Esophagus squamous epithelium (tissue), 5 donors: ENCODE measurements at regions not wholly inside any gene's neighbourhood (a gene's known extent, or its start where the extent isn't known, plus 50 kb on each side); places are given as distances from the start of the nearest gene placed in this dataset.

ENCODE experiments used
- DNase-seq: peaks from one replicate; lab custom pipeline; 2025; lab: John Stamatoyannopoulos, UW
- H3K27ac ChIP-seq, 4 donors: fragments of 200-600 bp; sonication (generic); one replicate each; pipeline ENCODE4 v1.5.1; 2016 to 2019; ENCODE audit warnings: mild to moderate bottlenecking in 1 of 4
- H3K27me3 ChIP-seq, 4 donors: fragments of 200-600 bp; sonication (generic); 1 replicate in 3 of 4; 2 replicates in 1 of 4; pipeline versions ENCODE4 v1.5.1 to v1.6.0; 2017 to 2021; ENCODE audit warnings: antibody characterized with exemption in 1 of 4
- H3K36me3 ChIP-seq, 3 donors: fragments of 200-600 bp; sonication (generic); one replicate each; pipeline ENCODE4 v1.5.1; 2016 to 2019
- H3K4me1 ChIP-seq, 3 donors: fragments of 200-600 bp; sonication (generic); one replicate each; pipeline ENCODE4 v1.5.1; 2017 to 2019
- H3K4me3 ChIP-seq, 4 donors: fragments of 200-600 bp; sonication (generic); 1 replicate in 3 of 4; 2 replicates in 1 of 4; pipeline ENCODE4 v1.5.1; 2016 to 2019; ENCODE audit warnings: mild to moderate bottlenecking in 2 of 4, moderate library complexity in 1 of 4
- H3K9me3 ChIP-seq, 3 donors: fragments of 200-600 bp; sonication (generic); one replicate each; pipeline ENCODE4 v1.5.1; 2016 to 2019
- POLR2A ChIP-seq, 4 donors: fragments of 450-650 bp; IDR thresholded peaks; one replicate each; pipeline ENCODE4 v1.6.1; 2017; ENCODE audit warnings: antibody characterized with exemption in 4 of 4, mild to moderate bottlenecking in 4 of 4, moderate library complexity in 3 of 4
- WGBS, 2 donors: methylation state at CpG; one replicate each; pipeline ENCODE4 v1.1.5; 2018; 5-methylcytosine and 5-hydroxymethylcytosine counted together
- intact Hi-C: fragments of 100-400 bp; cut with DNase I; formaldehyde crosslinking; loops from one replicate; pipeline ENCODE4 v1.15.0; 2022
- TF ChIP-seq, protein P1 (sequence below), 6 experiments: fragments of 450-650 bp in 4 of 6; fragments of 200-600 bp in 2 of 6; sonication (generic) in 2 of 6; IDR thresholded peaks; one replicate each; pipeline ENCODE4 v1.5.1; 2016 to 2019; ENCODE audit warnings: antibody characterized with exemption in 6 of 6, mild to moderate bottlenecking in 4 of 6, moderate library complexity in 4 of 6
- donor health status: DM: yes; HTN: yes; CAD: no.

GRCh38 chr18:71583252-71583651 is 960.9 kb downstream of the CBLN2 start:
- WGBS, 2 donors = 63 to 77% methylated on average over 4 of the region's 4 CpGs
- intact Hi-C loops = no loop called here
- H3K9me3 ChIP-seq = peaks cover 0 to 4% (median 0%) of the 10 kb centered on the region in 3 donors
- TF ChIP-seq POLR2A (IDR thresholded peaks at IDR 0.05) = no peak
- TF ChIP-seq, protein P1, sequence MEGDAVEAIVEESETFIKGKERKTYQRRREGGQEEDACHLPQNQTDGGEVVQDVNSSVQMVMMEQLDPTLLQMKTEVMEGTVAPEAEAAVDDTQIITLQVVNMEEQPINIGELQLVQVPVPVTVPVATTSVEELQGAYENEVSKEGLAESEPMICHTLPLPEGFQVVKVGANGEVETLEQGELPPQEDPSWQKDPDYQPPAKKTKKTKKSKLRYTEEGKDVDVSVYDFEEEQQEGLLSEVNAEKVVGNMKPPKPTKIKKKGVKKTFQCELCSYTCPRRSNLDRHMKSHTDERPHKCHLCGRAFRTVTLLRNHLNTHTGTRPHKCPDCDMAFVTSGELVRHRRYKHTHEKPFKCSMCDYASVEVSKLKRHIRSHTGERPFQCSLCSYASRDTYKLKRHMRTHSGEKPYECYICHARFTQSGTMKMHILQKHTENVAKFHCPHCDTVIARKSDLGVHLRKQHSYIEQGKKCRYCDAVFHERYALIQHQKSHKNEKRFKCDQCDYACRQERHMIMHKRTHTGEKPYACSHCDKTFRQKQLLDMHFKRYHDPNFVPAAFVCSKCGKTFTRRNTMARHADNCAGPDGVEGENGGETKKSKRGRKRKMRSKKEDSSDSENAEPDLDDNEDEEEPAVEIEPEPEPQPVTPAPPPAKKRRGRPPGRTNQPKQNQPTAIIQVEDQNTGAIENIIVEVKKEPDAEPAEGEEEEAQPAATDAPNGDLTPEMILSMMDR (IDR thresholded peaks at IDR 0.05) = no peak
- H3K27me3 ChIP-seq = no peaks in the 10 kb centered on the region
- no peaks in the 10 kb centered on the region for H3K4me1 ChIP-seq
- no peak overlapping the region for H3K27ac ChIP-seq
- H3K4me3 ChIP-seq = no peak overlapping the region
- DNase-seq = no peak
- H3K36me3 ChIP-seq = no peaks in the 10 kb centered on the region

- no peak overlapping the region for H3K27ac ChIP-seq
- no peak for TF ChIP-seq POLR2A (IDR thresholded peaks at IDR 0.05)
- TF ChIP-seq, protein P1 (IDR thresholded peaks at IDR 0.05) = no peak
- no peaks in the 10 kb centered on the region for H3K27me3 ChIP-seq
- no peak overlapping the region for H3K4me3 ChIP-seq
- peaks cover 0 to 17% (median 0%) of the 10 kb centered on the region in 3 donors for H3K9me3 ChIP-seq
- DNase-seq = no peak
- H3K36me3 ChIP-seq = no peaks in the 10 kb centered on the region
- H3K4me1 ChIP-seq = no peaks in the 10 kb centered on the region
- WGBS, 2 donors = 54 to 79% methylated on average over 2 of the region's 2 CpGs
- intact Hi-C loops = no loop called here
These were observed 989.5 kb downstream of the CBLN2 start for GRCh38 chr18:71554686-71555085.

GRCh38 chr18:71541643-71542042 is 1002.5 kb downstream of the CBLN2 start:
- Histone ChIP-seq H3K9me3 (peaks cover 0 to 19% (median 0%) of the 10 kb centered on the region in 3 donors), H3K4me3 (no peak overlapping the region), H3K27me3 (no peaks in the 10 kb centered on the region), H3K36me3 (no peaks in the 10 kb centered on the region), H3K4me1 (no peaks in the 10 kb centered on the region), H3K27ac (no peak overlapping the region)
- intact Hi-C loops = no loop called here
- TF ChIP-seq, protein P1 (IDR thresholded peaks at IDR 0.05) = no peak
- TF ChIP-seq POLR2A (IDR thresholded peaks at IDR 0.05) = no peak
- DNase-seq = no peak
- WGBS, 2 donors = 68 to 74% methylated on average over 3 of the region's 3 CpGs

DNA sequence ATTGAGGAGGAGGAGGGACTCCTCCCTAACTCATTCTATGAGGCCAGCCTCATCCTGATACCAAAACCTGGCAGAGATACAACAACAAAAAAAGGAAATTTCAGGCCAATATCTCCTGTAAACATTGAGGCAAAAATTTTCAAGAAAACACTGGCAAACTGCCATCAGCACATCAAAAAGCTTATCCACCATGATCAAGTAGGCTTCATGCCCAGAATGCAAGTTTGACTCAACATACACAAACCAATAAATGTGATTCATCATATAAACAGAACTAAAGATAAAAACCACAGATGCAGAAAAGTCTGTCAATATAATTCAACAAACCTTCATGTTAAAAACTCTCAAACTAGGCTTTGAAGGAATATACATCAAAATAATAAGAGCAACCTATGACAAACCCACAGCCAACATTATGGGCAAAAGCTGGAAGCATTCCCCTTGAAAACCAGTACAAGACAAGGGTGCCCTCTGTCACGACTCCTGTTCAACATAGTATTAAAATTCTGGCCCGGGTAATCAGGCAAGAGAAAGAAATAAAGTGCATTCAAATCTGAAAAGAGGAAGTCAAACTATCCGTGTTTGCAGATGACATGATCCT is 1014.3 kb downstream of the CBLN2 start:
- H3K9me3 ChIP-seq = peaks cover 0 to 4% (median 0%) of the 10 kb centered on the region in 3 donors
- no peaks in the 10 kb centered on the region for H3K27me3 ChIP-seq
- WGBS, 2 donors = 46 to 55% methylated on average over 3 of the region's 3 CpGs
- no peak overlapping the region for H3K27ac ChIP-seq
- H3K4me1 ChIP-seq = no peaks in the 10 kb centered on the region
- TF ChIP-seq POLR2A (IDR thresholded peaks at IDR 0.05) = no peak
- TF ChIP-seq, protein P1 (IDR thresholded peaks at IDR 0.05) = no peak
- no peak for DNase-seq
- H3K36me3 ChIP-seq = no peaks in the 10 kb centered on the region
- H3K4me3 ChIP-seq = no peak overlapping the region
- intact Hi-C loops = no loop called here

DNA sequence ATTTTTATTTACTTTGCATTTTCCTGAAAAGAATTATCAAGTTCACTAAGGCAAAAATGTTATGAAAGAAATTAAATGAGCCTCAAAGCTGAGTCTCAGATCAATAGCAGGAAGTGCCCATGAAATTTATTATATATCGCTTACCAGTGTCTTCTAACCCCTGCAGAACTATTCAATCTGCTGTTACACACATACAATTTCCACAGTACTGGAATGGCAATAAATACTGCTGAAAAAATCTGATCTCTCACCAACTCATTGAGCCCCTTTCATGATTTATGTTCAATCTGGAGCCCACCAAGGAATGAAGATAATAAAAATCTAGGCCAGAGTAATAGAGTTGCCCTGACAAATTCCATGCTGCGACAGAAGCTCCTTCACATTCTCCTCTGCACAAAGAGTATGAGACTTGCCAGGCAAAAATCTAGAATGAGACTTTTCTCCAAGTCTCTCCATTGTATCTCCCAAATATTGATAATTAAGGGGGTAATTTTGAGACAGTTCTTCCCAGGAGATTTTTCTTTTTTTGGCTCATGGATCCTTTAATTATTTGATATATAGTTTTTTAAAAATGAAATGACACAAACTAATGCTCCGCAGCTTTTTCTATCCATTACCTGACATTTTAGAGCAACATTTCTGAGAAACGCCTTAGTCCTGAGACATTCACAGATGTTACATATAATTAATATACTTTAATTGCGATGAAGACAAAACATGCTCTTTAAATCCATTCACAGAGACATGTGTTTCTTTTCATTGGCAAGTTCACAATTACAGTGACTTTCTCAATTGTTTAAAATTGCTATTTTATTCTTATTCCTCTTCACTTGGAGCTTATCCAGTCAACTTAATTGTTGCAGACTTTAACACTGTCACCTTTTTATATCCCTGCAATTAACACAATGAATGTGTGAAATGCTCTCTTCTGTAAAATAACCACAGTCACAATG is 1020.4 kb downstream of the CBLN2 start:
- H3K36me3 ChIP-seq = no peaks in the 10 kb centered on the region
- no peaks in the 10 kb centered on the region for H3K27me3 ChIP-seq
- no peaks in the 10 kb centered on the region for H3K4me1 ChIP-seq
- WGBS, 2 donors = 66 to 82% methylated on average over 5 of the region's 5 CpGs
- no peak for DNase-seq
- H3K4me3 ChIP-seq = no peak overlapping the region
- H3K9me3 ChIP-seq = peaks cover 0 to 4% (median 0%) of the 10 kb centered on the region in 3 donors
- intact Hi-C loops = no loop called here
- TF ChIP-seq, protein P1 (IDR thresholded peaks at IDR 0.05) = no peak
- no peak for TF ChIP-seq POLR2A (IDR thresholded peaks at IDR 0.05)
- H3K27ac ChIP-seq = no peak overlapping the region
